WTC11 (cell line): ENCODE measurements at regions not wholly inside any gene's neighbourhood (a gene's known extent, or its start where the extent isn't known, plus 50 kb on each side); places are given as distances from the start of the nearest gene placed in this dataset.

ENCODE experiments used
- ATAC-seq: fragments of 200-7000 bp; cut with Tn5 transposase; 2 replicates; pipeline ENCODE4 v1.10.0; 2021; ENCODE audit warnings: mild to moderate bottlenecking, moderate library complexity
- CTCF ChIA-PET: fragments of 300-600 bp; sonication (Branson Sonifier 250); formaldehyde crosslinking; loops from one replicate; lab custom pipeline; 2021; ENCODE audit warnings: antibody characterized with exemption; lab: Charles Lee
- POLR2A ChIA-PET: fragments of 350-600 bp; sonication (Branson Sonifier 250); formaldehyde crosslinking; loops from one replicate; lab custom pipeline; 2021; ENCODE audit warnings: antibody characterized with exemption; lab: Charles Lee
- DNase-seq: peaks from one replicate; pipeline ENCODE4 v3.0.0; 2021; ENCODE audit warnings: low spot score
- H3K27ac Mint-ChIP-seq: 2 replicates; pipeline ENCODE4 v1.8.0; 2021; ENCODE audit warnings: mixed read lengths
- H3K27me3 Mint-ChIP-seq: 2 replicates; pipeline ENCODE4 v1.8.0; 2021; ENCODE audit warnings: low read depth, mild to moderate bottlenecking, moderate library complexity, mixed read lengths
- H3K36me3 Mint-ChIP-seq: 2 replicates; pipeline ENCODE4 v1.8.0; 2021; ENCODE audit warnings: mixed read lengths
- H3K4me1 Mint-ChIP-seq: 2 replicates; pipeline ENCODE4 v1.8.0; 2022; ENCODE audit warnings: mixed read lengths
- H3K4me3 Mint-ChIP-seq: 2 replicates; pipeline ENCODE4 v1.8.0; 2021; ENCODE audit warnings: mild to moderate bottlenecking, moderate library complexity, mixed read lengths
- H3K9me3 Mint-ChIP-seq: 2 replicates; pipeline ENCODE4 v1.8.0; 2021; ENCODE audit warnings: mixed read lengths
- CBFB ChIP-seq: sonication (generic); formaldehyde crosslinking; IDR thresholded peaks from 2 replicates; pipeline ENCODE4 v1.8.1; 2022; ENCODE audit warnings: mild to moderate bottlenecking, low read depth, missing genetic modification reagents
- E2F5 ChIP-seq: sonication (generic); formaldehyde crosslinking; IDR thresholded peaks from 2 replicates; pipeline ENCODE4 v1.8.1; 2022; ENCODE audit warnings: mild to moderate bottlenecking, moderate library complexity, missing genetic modification reagents
- ESRRA ChIP-seq: sonication (generic); formaldehyde crosslinking; IDR thresholded peaks from 2 replicates; pipeline ENCODE4 v1.8.1; 2022; ENCODE audit warnings: mild to moderate bottlenecking, missing genetic modification reagents, borderline replicate concordance
- FOXP1 ChIP-seq: sonication (generic); formaldehyde crosslinking; IDR thresholded peaks from 2 replicates; pipeline ENCODE4 v1.8.0; 2022; ENCODE audit warnings: missing genetic modification reagents, mild to moderate bottlenecking, moderate library complexity, borderline replicate concordance
- GRHL2 ChIP-seq: fragments of 250-450 bp; sonication (Bioruptor Pico); IDR thresholded peaks from 2 replicates; pipeline ENCODE4 v1.8.0; 2022; ENCODE audit warnings: mild to moderate bottlenecking, moderate library complexity; ENCODE audit not compliant: insufficient replicate concordance, severe bottlenecking
- GTF2I ChIP-seq: fragments of 250-450 bp; sonication (Bioruptor Pico); conservative IDR thresholded peaks from 2 replicates; pipeline ENCODE4 v1.4.0; 2021; ENCODE audit warnings: mild to moderate bottlenecking
- HMGA2 ChIP-seq: fragments of 250-450 bp; sonication (Bioruptor Pico); IDR thresholded peaks from 2 replicates; pipeline ENCODE4 v1.4.0; 2021; ENCODE audit warnings: mild to moderate bottlenecking, moderate library complexity
- JAZF1 ChIP-seq: fragments of 250-450 bp; sonication (Bioruptor Pico); IDR thresholded peaks from 2 replicates; pipeline ENCODE4 v1.9.0; 2021; ENCODE audit warnings: moderate library complexity, mild to moderate bottlenecking, inconsistent platforms
- JUN ChIP-seq: sonication (generic); formaldehyde crosslinking; IDR thresholded peaks from 2 replicates; pipeline ENCODE4 v1.8.0; 2023; ENCODE audit warnings: mild to moderate bottlenecking, missing genetic modification reagents
- MLX ChIP-seq: sonication (generic); formaldehyde crosslinking; IDR thresholded peaks from 2 replicates; pipeline ENCODE4 v1.8.1; 2023; ENCODE audit warnings: mild to moderate bottlenecking, missing genetic modification reagents, moderate library complexity
- MYBL2 ChIP-seq: sonication (generic); formaldehyde crosslinking; IDR thresholded peaks from 2 replicates; pipeline ENCODE4 v1.8.1; 2023; ENCODE audit warnings: mild to moderate bottlenecking, moderate library complexity, missing genetic modification reagents
- NFYB ChIP-seq: sonication (generic); formaldehyde crosslinking; conservative IDR thresholded peaks from 2 replicates; pipeline ENCODE4 v1.8.0; 2022; ENCODE audit warnings: low read depth, missing genetic modification reagents
- RELA ChIP-seq: sonication (generic); formaldehyde crosslinking; IDR thresholded peaks from 2 replicates; pipeline ENCODE4 v1.8.1; 2022; ENCODE audit warnings: missing genetic modification reagents, mild to moderate bottlenecking, borderline replicate concordance
- RORB ChIP-seq: fragments of 250-450 bp; sonication (Bioruptor Pico); IDR thresholded peaks from 2 replicates; pipeline ENCODE4 v1.9.0; 2021; ENCODE audit warnings: mild to moderate bottlenecking
- SMAD3 ChIP-seq: sonication (generic); formaldehyde crosslinking; IDR thresholded peaks from 2 replicates; pipeline ENCODE4 v1.8.0; 2022; ENCODE audit warnings: missing genetic modification reagents, mild to moderate bottlenecking, borderline replicate concordance
- SP1 ChIP-seq: sonication (generic); formaldehyde crosslinking; conservative IDR thresholded peaks from 2 replicates; pipeline ENCODE4 v1.8.1; 2022; ENCODE audit warnings: missing genetic modification reagents
- STAT6 ChIP-seq: sonication (generic); formaldehyde crosslinking; conservative IDR thresholded peaks from 2 replicates; pipeline ENCODE4 v1.8.1; 2023; ENCODE audit warnings: mild to moderate bottlenecking, low read depth, missing genetic modification reagents, moderate library complexity
- TEAD4 ChIP-seq: sonication (generic); formaldehyde crosslinking; IDR thresholded peaks from 2 replicates; pipeline ENCODE4 v1.8.0; 2022; ENCODE audit warnings: mild to moderate bottlenecking, missing genetic modification reagents
- ZBTB21 ChIP-seq: sonication (generic); formaldehyde crosslinking; IDR thresholded peaks from 2 replicates; pipeline ENCODE4 v1.8.1; 2023; ENCODE audit warnings: mild to moderate bottlenecking, missing genetic modification reagents, borderline replicate concordance
- ZNF263 ChIP-seq: sonication (generic); formaldehyde crosslinking; IDR thresholded peaks from 2 replicates; pipeline ENCODE4 v1.8.1; 2022; ENCODE audit warnings: low read depth, mild to moderate bottlenecking, moderate library complexity, missing genetic modification reagents
- ZNF416 ChIP-seq: fragments of 250-450 bp; sonication (Bioruptor Pico); IDR thresholded peaks from 2 replicates; pipeline ENCODE4 v1.9.0; 2021; ENCODE audit warnings: mild to moderate bottlenecking, inconsistent platforms
- ZSCAN18 ChIP-seq: fragments of 250-450 bp; sonication (Bioruptor Pico); IDR thresholded peaks from 2 replicates; pipeline ENCODE4 v2.1.2; 2022; ENCODE audit warnings: mild to moderate bottlenecking, moderate library complexity

- CTCF ChIA-PET = no interaction called here
- H3K27me3 Mint-ChIP-seq = no peaks in the 10 kb centered on the region
These were observed 384.5 kb downstream of the IRX1 start for GRCh38 chr5:3980156-3980555.

GRCh38 chr5:3987867-3988266 lies 392.2 kb downstream of the IRX1 start:
- Mint-ChIP-seq H3K27me3 (no peaks in the 10 kb centered on the region), H3K27ac (no peak overlapping the region), H3K9me3 (peaks cover 12% of the 10 kb centered on the region), H3K4me3 (no peak overlapping the region), H3K36me3 (peaks cover 9% of the 10 kb centered on the region), H3K4me1 (peaks cover 15% of the 10 kb centered on the region)
- POLR2A ChIA-PET = no interaction called here
- TF ChIP-seq TEAD4 (CRISPR knock-in tag) (no peak), SMAD3 (CRISPR knock-in tag) (no peak), STAT6 (no peak), MLX (CRISPR knock-in tag) (no peak), NFYB (CRISPR knock-in tag) (no peak), ZNF263 (CRISPR knock-in tag) (no peak), SP1 (CRISPR knock-in tag) (no peak), ZNF416 (no peak), MYBL2 (no peak), GTF2I (CRISPR knock-in tag) (no peak), E2F5 (CRISPR knock-in tag) (no peak), RELA (CRISPR knock-in tag) (no peak), JUN (CRISPR knock-in tag) (no peak), RORB (CRISPR knock-in tag) (no peak), GRHL2 (no peak), CBFB (CRISPR knock-in tag) (no peak)
- no peak for ATAC-seq
- DNase-seq = no peak
- CTCF ChIA-PET = no interaction called here

More at GRCh38 chr5:3980156-3980555, 384.5 kb downstream of the IRX1 start:
- no peak for ATAC-seq
- no peak for TF ChIP-seq ESRRA (CRISPR knock-in tag)
- TF ChIP-seq ZSCAN18 = no peak
- TF ChIP-seq ZNF263 (CRISPR knock-in tag) = no peak
- TF ChIP-seq FOXP1 (CRISPR knock-in tag) = no peak
- TF ChIP-seq ZBTB21 (CRISPR knock-in tag) = no peak
- no peak for TF ChIP-seq HMGA2 (CRISPR knock-in tag)
- TF ChIP-seq SMAD3 (CRISPR knock-in tag) = no peak
- TF ChIP-seq JAZF1 (CRISPR knock-in tag) = no peak
- Mint-ChIP-seq H3K36me3 (peaks cover 8% of the 10 kb centered on the region), H3K4me3 (no peak overlapping the region), H3K9me3 (peaks cover 15% of the 10 kb centered on the region), H3K27ac (no peak overlapping the region), H3K4me1 (no peaks in the 10 kb centered on the region)
- POLR2A ChIA-PET = no interaction called here
- DNase-seq = no peak
